Lower leg skin (tissue), 3 donors: ENCODE measurements at regions not wholly inside any gene's neighbourhood (a gene's known extent, or its start where the extent isn't known, plus 50 kb on each side); places are given as distances from the start of the nearest gene placed in this dataset.
"Not testable (repeated sequence)": the region's sequence is repeated elsewhere in the genome, so short reads cannot be mapped to it uniquely, and the experiment has no call there.

Source experiments
- POLR2A ChIP-seq, 2 donors: fragments of 450-650 bp; IDR thresholded peaks; one replicate each; pipeline ENCODE4 v1.6.1; 2016 to 2017; ENCODE audit warnings: antibody characterized with exemption in 2 of 2, mild to moderate bottlenecking in 1 of 2, moderate library complexity in 1 of 2
- TF ChIP-seq, protein P1 (sequence below), 3 donors: fragments of 450-650 bp; IDR thresholded peaks; one replicate each; pipeline ENCODE4 v1.5.1; 2016; ENCODE audit warnings: antibody characterized with exemption in 3 of 3, mild to moderate bottlenecking in 3 of 3, moderate library complexity in 2 of 3

DNA sequence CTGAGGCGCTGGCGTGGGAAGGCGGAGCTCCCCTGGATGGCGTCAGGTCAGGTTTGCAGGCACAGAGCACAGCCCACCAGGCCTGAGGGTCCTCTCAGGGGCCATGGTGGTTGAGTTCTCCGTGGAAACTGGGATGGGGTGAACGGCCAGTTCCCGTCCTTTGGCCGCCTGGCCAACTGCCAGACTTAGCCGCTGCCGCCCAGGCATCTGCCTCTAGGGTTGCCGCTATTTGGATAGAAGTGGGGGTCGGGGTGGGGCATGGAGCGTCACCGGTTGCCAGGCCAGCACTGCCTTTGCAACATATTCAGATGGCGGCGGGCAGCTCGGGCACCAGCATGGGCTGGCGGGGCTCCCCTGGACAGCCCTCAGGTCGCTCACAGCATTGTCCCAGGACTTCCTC lies 532.3 kb upstream of the DEFB115 start:
- TF ChIP-seq, protein P1, sequence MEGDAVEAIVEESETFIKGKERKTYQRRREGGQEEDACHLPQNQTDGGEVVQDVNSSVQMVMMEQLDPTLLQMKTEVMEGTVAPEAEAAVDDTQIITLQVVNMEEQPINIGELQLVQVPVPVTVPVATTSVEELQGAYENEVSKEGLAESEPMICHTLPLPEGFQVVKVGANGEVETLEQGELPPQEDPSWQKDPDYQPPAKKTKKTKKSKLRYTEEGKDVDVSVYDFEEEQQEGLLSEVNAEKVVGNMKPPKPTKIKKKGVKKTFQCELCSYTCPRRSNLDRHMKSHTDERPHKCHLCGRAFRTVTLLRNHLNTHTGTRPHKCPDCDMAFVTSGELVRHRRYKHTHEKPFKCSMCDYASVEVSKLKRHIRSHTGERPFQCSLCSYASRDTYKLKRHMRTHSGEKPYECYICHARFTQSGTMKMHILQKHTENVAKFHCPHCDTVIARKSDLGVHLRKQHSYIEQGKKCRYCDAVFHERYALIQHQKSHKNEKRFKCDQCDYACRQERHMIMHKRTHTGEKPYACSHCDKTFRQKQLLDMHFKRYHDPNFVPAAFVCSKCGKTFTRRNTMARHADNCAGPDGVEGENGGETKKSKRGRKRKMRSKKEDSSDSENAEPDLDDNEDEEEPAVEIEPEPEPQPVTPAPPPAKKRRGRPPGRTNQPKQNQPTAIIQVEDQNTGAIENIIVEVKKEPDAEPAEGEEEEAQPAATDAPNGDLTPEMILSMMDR (IDR thresholded peaks at IDR 0.05), result not testable (repeated sequence)
- not testable (repeated sequence) for TF ChIP-seq POLR2A (IDR thresholded peaks at IDR 0.05)
